Mesodermal cell (in vitro differentiated cells): ENCODE measurements at regions not wholly inside any gene's neighbourhood (a gene's known extent, or its start where the extent isn't known, plus 50 kb on each side); places are given as distances from the start of the nearest gene placed in this dataset.

Source experiments
- H3K27ac ChIP-seq: 2 replicates; pipeline ENCODE4 v1.7.0; 2013; ENCODE audit warnings: mild to moderate bottlenecking, low read depth, low read length, moderate library complexity; ENCODE audit not compliant: severe bottlenecking
- H3K36me3 ChIP-seq: 2 replicates; pipeline ENCODE4 v1.7.1; 2013; ENCODE audit warnings: mild to moderate bottlenecking, low read length, moderate library complexity; ENCODE audit not compliant: control insufficient read depth, insufficient read depth
- H3K4me1 ChIP-seq: one replicate; pipeline ENCODE4 v1.7.1; 2013; ENCODE audit warnings: mild to moderate bottlenecking, low read length; ENCODE audit not compliant: insufficient read depth, control insufficient read depth, poor library complexity, severe bottlenecking
- H3K4me3 ChIP-seq: 2 replicates; pipeline ENCODE4 v1.7.0; 2013; ENCODE audit warnings: low read length, control low read depth, mild to moderate bottlenecking; ENCODE audit not compliant: insufficient read depth, poor library complexity, severe bottlenecking; ENCODE audit errors: extremely low read depth
- H3K9me3 ChIP-seq: 2 replicates; pipeline ENCODE4 v1.7.1; 2013; ENCODE audit warnings: mild to moderate bottlenecking, low read length, moderate library complexity; ENCODE audit not compliant: control insufficient read depth
- WGBS, 2 experiments: methylation state at CpG; one replicate each; pipeline ENCODE4 v1.1.5; 2013; ENCODE audit warnings: missing lambda C conversion rate in 2 of 2; ENCODE audit not compliant: insufficient coverage in 2 of 2; 5-methylcytosine and 5-hydroxymethylcytosine counted together

DNA sequence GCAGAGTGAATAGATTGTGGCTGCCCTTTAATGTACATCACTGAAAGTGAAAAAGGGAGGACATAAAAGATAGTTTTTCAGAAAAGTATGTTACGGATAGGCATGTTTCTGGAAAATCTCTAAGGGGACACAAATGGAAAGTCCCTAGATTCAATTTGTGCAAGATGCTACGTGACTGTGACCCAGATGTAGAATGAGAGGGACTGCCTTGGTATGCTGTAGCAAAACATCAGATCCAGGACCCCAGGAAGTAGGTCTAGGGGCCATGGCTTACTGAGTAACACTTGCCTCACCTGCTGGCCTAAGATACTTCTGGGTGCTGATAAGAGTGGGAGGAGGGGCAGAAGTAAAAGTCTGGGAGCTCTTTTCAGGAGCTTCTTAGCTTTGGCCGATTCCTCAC, 191.2 kb upstream of the PHYHIPL start:
- no peaks in the 10 kb centered on the region for H3K9me3 ChIP-seq
- peaks cover 5% of the 10 kb centered on the region for H3K4me1 ChIP-seq
- H3K27ac ChIP-seq, result no peak overlapping the region
- 85 to 91% methylated on average over 2 of the region's 3 CpGs for WGBS, 2 experiments
- H3K4me3 ChIP-seq, result no peak overlapping the region
- no peaks in the 10 kb centered on the region for H3K36me3 ChIP-seq

- no peak overlapping the region for H3K4me3 ChIP-seq
These were observed 186.9 kb upstream of the PHYHIPL start for GRCh38 chr10:58989486-58990039.

GRCh38 chr10:58990693-58991092, 185.8 kb upstream of the PHYHIPL start:
- Histone ChIP-seq H3K4me3 (no peak overlapping the region), H3K27ac (no peak overlapping the region), H3K9me3 (no peaks in the 10 kb centered on the region), H3K36me3 (no peaks in the 10 kb centered on the region), H3K4me1 (no peaks in the 10 kb centered on the region)
- 88 to 100% methylated on average over 1 of the region's 2 CpGs for WGBS, 2 experiments

More at GRCh38 chr10:58989486-58990039, 186.9 kb upstream of the PHYHIPL start:
- Histone ChIP-seq H3K36me3 (no peaks in the 10 kb centered on the region), H3K9me3 (no peaks in the 10 kb centered on the region), H3K4me1 (no peaks in the 10 kb centered on the region), H3K27ac (no peak overlapping the region)
- 82% methylated on average over 2 of the region's 2 CpGs for WGBS, 2 experiments

DNA sequence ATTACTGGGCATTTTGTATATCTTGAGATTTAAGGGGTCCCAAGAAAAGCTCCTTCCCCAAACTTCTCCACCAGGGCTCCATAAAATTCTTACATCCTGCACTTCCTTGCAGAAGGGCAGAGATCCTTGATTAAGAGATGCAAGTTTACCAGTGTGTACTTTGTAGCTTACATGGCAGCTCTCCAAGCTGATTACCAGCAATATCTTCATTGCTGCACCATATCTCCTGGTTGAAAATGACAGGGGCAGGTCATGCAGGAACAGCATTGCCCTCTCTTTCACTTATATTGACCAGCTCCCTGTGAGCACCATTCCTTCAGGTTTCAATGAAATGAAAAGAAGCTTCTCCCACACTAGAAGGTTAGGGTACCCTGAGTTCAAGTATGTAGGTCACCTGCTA, 184.6 kb upstream of the PHYHIPL start:
- H3K4me3 ChIP-seq, result no peak overlapping the region
- no peak overlapping the region for H3K27ac ChIP-seq
- no peaks in the 10 kb centered on the region for H3K4me1 ChIP-seq
- no peaks in the 10 kb centered on the region for H3K9me3 ChIP-seq
- H3K36me3 ChIP-seq, result no peaks in the 10 kb centered on the region

- Histone ChIP-seq H3K4me3 (no peak overlapping the region), H3K27ac (no peak overlapping the region), H3K36me3 (no peaks in the 10 kb centered on the region), H3K4me1 (no peaks in the 10 kb centered on the region), H3K9me3 (no peaks in the 10 kb centered on the region)
- 84 to 85% methylated on average over 3 to 4 of the region's 4 CpGs for WGBS, 2 experiments
These were observed 183.5 kb upstream of the PHYHIPL start for GRCh38 chr10:58992830-58993460.

- H3K27ac ChIP-seq, result no peak overlapping the region
- no peaks in the 10 kb centered on the region for H3K36me3 ChIP-seq
- H3K9me3 ChIP-seq, result no peaks in the 10 kb centered on the region
- no peaks in the 10 kb centered on the region for H3K4me1 ChIP-seq
- no peak overlapping the region for H3K4me3 ChIP-seq
- 50 to 57% methylated on average over 2 to 4 of the region's 7 CpGs for WGBS, 2 experiments
These were observed 182.8 kb upstream of the PHYHIPL start for GRCh38 chr10:58993480-58994221.

DNA sequence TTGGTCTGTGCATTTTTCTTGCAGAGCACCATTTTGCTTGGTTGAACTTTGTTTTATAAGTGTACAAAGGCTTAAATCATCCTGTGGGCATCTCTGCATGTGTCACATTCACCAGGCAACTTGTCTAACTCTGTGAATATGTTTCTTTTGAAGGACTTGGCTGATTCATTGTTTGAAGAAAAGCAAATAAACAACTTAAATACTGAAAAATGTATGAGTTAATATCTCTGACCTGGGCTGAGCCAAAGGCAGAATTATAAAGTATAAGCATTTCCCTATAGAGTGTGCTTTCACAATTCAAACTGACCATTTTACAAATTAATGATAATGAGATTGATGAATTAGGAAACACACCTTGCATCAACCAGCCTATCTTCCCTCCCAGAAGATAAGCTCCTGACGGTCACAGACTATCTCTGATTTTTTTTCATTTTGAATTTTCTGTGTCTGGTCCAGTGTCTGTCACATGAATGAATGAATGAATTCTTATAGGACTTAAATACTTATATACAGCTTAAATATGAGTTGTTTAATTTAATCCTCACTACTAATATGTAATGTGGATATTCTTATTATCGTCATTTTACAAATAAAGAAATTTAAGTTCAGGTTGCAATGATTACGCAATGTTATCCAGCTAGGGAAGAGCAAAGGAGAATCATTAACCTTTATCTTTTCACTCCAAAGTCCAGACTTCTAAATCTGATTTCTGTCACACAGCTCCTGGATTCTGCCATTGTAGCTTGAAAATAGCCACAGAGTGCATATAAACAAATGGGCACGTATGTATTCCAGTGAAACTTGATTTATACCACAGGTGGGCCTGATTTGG, 182.0 kb upstream of the PHYHIPL start:
- 96 to 100% methylated on average over 1 to 2 of the region's 4 CpGs for WGBS, 2 experiments
- Histone ChIP-seq H3K9me3 (no peaks in the 10 kb centered on the region), H3K36me3 (no peaks in the 10 kb centered on the region), H3K27ac (no peak overlapping the region), H3K4me3 (no peak overlapping the region), H3K4me1 (no peaks in the 10 kb centered on the region)

- Histone ChIP-seq H3K27ac (no peak overlapping the region), H3K4me1 (no peaks in the 10 kb centered on the region), H3K4me3 (no peak overlapping the region), H3K9me3 (no peaks in the 10 kb centered on the region), H3K36me3 (no peaks in the 10 kb centered on the region)
- WGBS, 2 experiments, result 90 to 95% methylated on average over 4 of the region's 6 CpGs
These were observed 181.3 kb upstream of the PHYHIPL start for GRCh38 chr10:58995058-58995596.

DNA sequence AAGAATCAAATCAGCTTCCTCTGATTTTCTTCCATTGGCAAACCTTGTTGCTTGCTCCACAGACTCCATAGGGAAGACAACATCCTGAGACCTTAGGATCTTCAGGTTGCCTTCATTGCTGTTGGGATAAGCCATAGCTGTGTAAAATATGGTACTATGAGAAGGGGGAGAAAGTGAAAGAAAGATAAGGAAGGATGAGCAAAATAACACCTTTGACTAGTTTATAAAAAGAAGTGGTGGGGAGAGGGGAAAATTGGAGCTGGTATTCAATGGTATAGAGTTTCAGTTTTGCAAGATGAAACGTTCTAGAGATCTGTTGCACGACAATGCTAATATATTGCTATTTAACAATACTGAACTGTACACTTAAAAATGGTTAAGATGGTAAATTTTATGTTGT, 180.4 kb upstream of the PHYHIPL start:
- H3K9me3 ChIP-seq, result no peaks in the 10 kb centered on the region
- no peaks in the 10 kb centered on the region for H3K4me1 ChIP-seq
- WGBS, 2 experiments, result no CpG with 5 or more reads among the region's 2 CpGs
- H3K4me3 ChIP-seq, result no peak overlapping the region
- H3K27ac ChIP-seq, result no peak overlapping the region
- H3K36me3 ChIP-seq, result no peaks in the 10 kb centered on the region

DNA sequence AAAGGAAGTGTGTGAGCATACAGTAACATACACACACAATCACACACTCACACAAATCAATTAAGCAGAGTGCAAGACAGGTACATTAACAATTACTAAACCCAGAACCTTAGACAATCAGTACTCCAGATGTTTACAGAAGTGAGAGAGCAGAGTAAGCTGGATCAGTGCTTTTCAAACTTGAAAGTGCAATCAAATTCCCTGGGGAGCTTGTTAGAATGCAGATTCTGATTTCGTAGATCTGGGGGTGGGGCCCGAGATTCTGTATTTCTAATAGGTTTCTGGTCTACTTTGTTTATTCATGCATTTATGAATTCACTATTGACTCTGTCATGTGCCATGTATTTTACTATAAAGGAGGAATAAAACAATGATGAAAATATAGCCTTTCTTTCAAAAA, 179.6 kb upstream of the PHYHIPL start:
- no peak overlapping the region for H3K27ac ChIP-seq
- H3K36me3 ChIP-seq, result no peaks in the 10 kb centered on the region
- no peaks in the 10 kb centered on the region for H3K9me3 ChIP-seq
- H3K4me3 ChIP-seq, result no peak overlapping the region
- no CpG with 5 or more reads among the region's 2 CpGs for WGBS, 2 experiments
- H3K4me1 ChIP-seq, result no peaks in the 10 kb centered on the region
